SH-SY5Y (cell line): ENCODE measurements at regions not wholly inside any gene's neighbourhood (a gene's known extent, or its start where the extent isn't known, plus 50 kb on each side); places are given as distances from the start of the nearest gene placed in this dataset.

Source experiments
- GATA2 ChIP-seq: IDR thresholded peaks from 2 replicates; pipeline ENCODE4 v1.6.1; 2011; ENCODE audit warnings: mild to moderate bottlenecking, low read depth, low read length
- GATA3 ChIP-seq: IDR thresholded peaks from 2 replicates; pipeline ENCODE4 v1.6.1; 2011; ENCODE audit warnings: low read depth, mild to moderate bottlenecking, low read length, moderate library complexity

DNA sequence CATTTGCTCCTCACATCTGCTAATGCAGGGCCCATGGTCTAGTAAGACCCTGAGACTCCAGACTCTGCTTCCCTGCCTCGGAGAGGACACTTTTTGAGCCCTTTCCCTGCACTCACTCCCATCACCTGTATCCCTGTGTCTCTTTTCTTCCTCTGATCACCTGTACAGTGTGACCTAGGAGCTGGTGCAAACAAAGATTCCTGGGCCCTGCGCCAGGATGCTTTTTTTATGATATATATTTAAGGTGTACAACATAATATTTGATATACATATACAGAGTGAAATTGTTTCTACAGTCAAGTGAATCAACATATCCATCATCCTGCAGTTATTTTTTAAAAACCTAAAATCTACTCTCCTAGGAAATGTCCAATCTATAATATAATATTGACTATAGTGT lies 355.4 kb downstream of the MAFB start:
- TF ChIP-seq GATA3: no peak
- TF ChIP-seq GATA2: no peak
